Panc1 (cell line): ENCODE measurements at regions not wholly inside any gene's neighbourhood (a gene's known extent, or its start where the extent isn't known, plus 50 kb on each side); places are given as distances from the start of the nearest gene placed in this dataset.

Source experiments
- ATAC-seq: fragments of 200-7000 bp; cut with Tn5 transposase; 2 replicates; pipeline ENCODE4 v1.9.1; 2020; ENCODE audit warnings: mild to moderate bottlenecking, moderate library complexity
- BruUV-seq: library from RNA; stranded (reverse); fragments of 400-500 nt; replicated peaks from 2 replicates; lab custom pipeline; 2021; lab: Mats Ljungman, UMichigan
- CTCF ChIA-PET: fragments of 300-600 bp; sonication (Branson Sonifier 250); formaldehyde crosslinking; loops from one replicate; lab custom pipeline; 2022; ENCODE audit warnings: antibody characterized with exemption; lab: Charles Lee
- POLR2A ChIA-PET: fragments of 300-600 bp; sonication (Branson Sonifier 250); formaldehyde crosslinking; loops from one replicate; lab custom pipeline; 2022; ENCODE audit warnings: antibody characterized with exemption; lab: Charles Lee
- DNase-seq: peaks from one replicate; pipeline ENCODE4 v3.0.0-alpha.2; 2010; ENCODE audit warnings: low read depth, low spot score
- H3K27ac ChIP-seq: 2 replicates; pipeline ENCODE4 v1.5.1; 2011; ENCODE audit warnings: mild to moderate bottlenecking, low read length, inconsistent platforms
- H3K27me3 ChIP-seq: fragments of 200-500 bp; sonication (Bioruptor generic); 2 replicates; pipeline ENCODE4 v1.6.0; 2014; ENCODE audit warnings: low read length, inconsistent platforms; ENCODE audit not compliant: control insufficient read depth, insufficient read depth
- H3K36me3 ChIP-seq: fragments of 200-500 bp; sonication (Bioruptor generic); 2 replicates; pipeline ENCODE4 v1.5.1; 2014; ENCODE audit warnings: inconsistent platforms, mild to moderate bottlenecking, low read length, moderate library complexity; ENCODE audit not compliant: control insufficient read depth, insufficient read depth
- H3K4me1 ChIP-seq: 2 replicates; pipeline ENCODE4 v1.5.1; 2011; ENCODE audit warnings: inconsistent platforms, mild to moderate bottlenecking, low read length, moderate library complexity; ENCODE audit not compliant: control insufficient read depth, insufficient read depth
- H3K4me3 ChIP-seq, 2 experiments: 2 replicates each; pipeline ENCODE4 v1.5.1; 2011 to 2012; ENCODE audit warnings: low read depth in 2 of 2, low read length in 2 of 2, mild to moderate bottlenecking in 2 of 2, inconsistent platforms in 1 of 2, moderate library complexity in 1 of 2
- H3K9me3 ChIP-seq: fragments of 200-500 bp; sonication (Bioruptor generic); 2 replicates; pipeline ENCODE4 v1.5.1; 2014; ENCODE audit warnings: low read depth, mild to moderate bottlenecking, inconsistent platforms, low read length, moderate library complexity; ENCODE audit not compliant: control insufficient read depth, insufficient read depth
- POLR2AphosphoS5 ChIP-seq: IDR thresholded peaks from 2 replicates; pipeline ENCODE4 v1.6.1; 2012; ENCODE audit warnings: mild to moderate bottlenecking, low read depth, low read length, moderate library complexity
- REST ChIP-seq, 2 experiments: IDR thresholded peaks; 2 replicates each; pipeline ENCODE4 v1.6.1; 2011 to 2012; ENCODE audit warnings: low read depth in 2 of 2, control low read depth in 1 of 2, low read length in 1 of 2, mild to moderate bottlenecking in 1 of 2, moderate library complexity in 1 of 2; ENCODE audit not compliant: insufficient read depth in 1 of 2
- SIN3A ChIP-seq: IDR thresholded peaks from 2 replicates; pipeline ENCODE4 v1.6.1; 2012; ENCODE audit warnings: low read depth, mild to moderate bottlenecking, low read length, moderate library complexity, borderline replicate concordance; ENCODE audit not compliant: insufficient read depth
- TCF7L2 ChIP-seq: IDR thresholded peaks from 2 replicates; pipeline ENCODE4 v1.6.1; 2011; ENCODE audit warnings: mild to moderate bottlenecking, low read depth, low read length, inconsistent platforms
- in situ Hi-C: cut with HindIII; loops from 2 replicates; pipeline ENCODE4 v1.10.0; 2016; ENCODE audit warnings: low sequenced_read_pairs, low pct_unique_long_range_greater_than_20kb
- intact Hi-C: fragments of 100-400 bp; cut with micrococcal nuclease; formaldehyde crosslinking; loops from one replicate; pipeline ENCODE4 v1.10.0; 2022; ENCODE audit not compliant: unreplicated experiment
- TF ChIP-seq, protein P1 (sequence below): fragments of 450-650 bp; IDR thresholded peaks from 2 replicates; pipeline ENCODE4 v1.5.1; 2017; ENCODE audit warnings: mild to moderate bottlenecking

DNA sequence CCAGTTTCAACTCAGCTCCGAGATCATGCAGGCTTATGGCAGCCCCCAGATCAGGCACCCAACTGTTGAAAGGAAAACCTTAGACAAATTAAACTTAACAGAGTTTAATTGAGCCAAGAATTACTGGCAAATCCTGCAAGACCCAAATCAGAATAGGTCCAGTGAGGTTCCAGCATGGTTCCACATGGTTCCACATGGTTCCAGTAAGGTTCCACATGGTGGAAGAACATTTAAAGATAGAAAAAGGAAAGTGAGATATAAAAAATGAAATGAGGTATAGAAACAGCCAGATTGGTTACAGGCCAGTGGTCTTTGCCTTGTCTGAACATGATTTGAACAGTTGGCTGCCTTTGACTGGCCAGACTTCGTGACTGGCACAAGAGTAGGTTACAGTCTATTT is 288.8 kb upstream of the LRRC7 start:
- Histone ChIP-seq H3K27ac (no peak overlapping the region), H3K36me3 (no peaks in the 10 kb centered on the region), H3K27me3 (no peaks in the 10 kb centered on the region), H3K4me1 (no peaks in the 10 kb centered on the region), H3K9me3 (no peaks in the 10 kb centered on the region), H3K4me3 (no peak overlapping the region)
- BruUV-seq, result no TSS peak
- CTCF ChIA-PET, result no interaction called here
- DNase-seq (no peak), ATAC-seq (no peak)
- POLR2A ChIA-PET, result interaction anchor here (0.7 kb wide), 1 partner anchor 633 kb away, joined by 3 read pairs; no protein-coding TSS in a partner anchor
- TF ChIP-seq POLR2AphosphoS5, result no peak
- TF ChIP-seq, protein P1, sequence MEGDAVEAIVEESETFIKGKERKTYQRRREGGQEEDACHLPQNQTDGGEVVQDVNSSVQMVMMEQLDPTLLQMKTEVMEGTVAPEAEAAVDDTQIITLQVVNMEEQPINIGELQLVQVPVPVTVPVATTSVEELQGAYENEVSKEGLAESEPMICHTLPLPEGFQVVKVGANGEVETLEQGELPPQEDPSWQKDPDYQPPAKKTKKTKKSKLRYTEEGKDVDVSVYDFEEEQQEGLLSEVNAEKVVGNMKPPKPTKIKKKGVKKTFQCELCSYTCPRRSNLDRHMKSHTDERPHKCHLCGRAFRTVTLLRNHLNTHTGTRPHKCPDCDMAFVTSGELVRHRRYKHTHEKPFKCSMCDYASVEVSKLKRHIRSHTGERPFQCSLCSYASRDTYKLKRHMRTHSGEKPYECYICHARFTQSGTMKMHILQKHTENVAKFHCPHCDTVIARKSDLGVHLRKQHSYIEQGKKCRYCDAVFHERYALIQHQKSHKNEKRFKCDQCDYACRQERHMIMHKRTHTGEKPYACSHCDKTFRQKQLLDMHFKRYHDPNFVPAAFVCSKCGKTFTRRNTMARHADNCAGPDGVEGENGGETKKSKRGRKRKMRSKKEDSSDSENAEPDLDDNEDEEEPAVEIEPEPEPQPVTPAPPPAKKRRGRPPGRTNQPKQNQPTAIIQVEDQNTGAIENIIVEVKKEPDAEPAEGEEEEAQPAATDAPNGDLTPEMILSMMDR, result no peak
- no peak for TF ChIP-seq TCF7L2
- no peak for TF ChIP-seq REST (IDR thresholded peaks at IDR 0.05; ENCODE audit: insufficient read depth in 1 of 2, low read depth in 2 of 2, low read length in 1 of 2)
- no peak for TF ChIP-seq SIN3A
- intact Hi-C loops (no loop called here), in situ Hi-C loops (no loop called here)

- H3K36me3 ChIP-seq, result no peaks in the 10 kb centered on the region
- H3K9me3 ChIP-seq, result no peaks in the 10 kb centered on the region
- H3K4me1 ChIP-seq, result no peaks in the 10 kb centered on the region
- intact Hi-C loops, result no loop called here
- no peak for ATAC-seq
- no TSS peak for BruUV-seq
- H3K27me3 ChIP-seq, result no peaks in the 10 kb centered on the region
- in situ Hi-C loops, result no loop called here
- TF ChIP-seq, protein P1, result no peak
- TF ChIP-seq SIN3A (no peak), REST (IDR thresholded peaks at IDR 0.05; ENCODE audit: insufficient read depth in 1 of 2, low read depth in 2 of 2, low read length in 1 of 2) (no peak), POLR2AphosphoS5 (no peak), TCF7L2 (no peak)
- POLR2A ChIA-PET, result no interaction called here
- H3K4me3 ChIP-seq, result no peak overlapping the region
- no peak overlapping the region for H3K27ac ChIP-seq
- CTCF ChIA-PET, result no interaction called here
- DNase-seq, result no peak
Measured at GRCh38 chr1:69283516-69283915, 284.2 kb upstream of the LRRC7 start.
